GM19351 (cell line): ENCODE measurements at regions not wholly inside any gene's neighbourhood (a gene's known extent, or its start where the extent isn't known, plus 50 kb on each side); places are given as distances from the start of the nearest gene placed in this dataset.

ENCODE experiments used
- ATAC-seq: cut with Tn5 transposase; IDR thresholded peaks from one replicate; pipeline ENCODE4 v1.9.1; 2021; ENCODE audit warnings: mild to moderate bottlenecking, moderate library complexity; ENCODE audit not compliant: unreplicated experiment

- ATAC-seq, result no peak
Measured at GRCh38 chrX:30504309-30504708, 73.3 kb downstream of the TASL start.

GRCh38 chrX:30495468-30495867, 82.1 kb downstream of the TASL start:
- no peak for ATAC-seq

- no peak for ATAC-seq
Measured at GRCh38 chrX:30493348-30493747, 84.2 kb downstream of the TASL start.

GRCh38 chrX:30489323-30489722, 88.2 kb downstream of the TASL start:
- peak; percentile 38 for ATAC-seq

GRCh38 chrX:30488092-30488491, 89.5 kb downstream of the TASL start:
- ATAC-seq, result peak; percentile 75

- peak; percentile 69 for ATAC-seq
Measured at GRCh38 chrX:30483996-30484395, 93.6 kb downstream of the TASL start.

GRCh38 chrX:30468471-30468870, 109.1 kb downstream of the TASL start:
- no peak for ATAC-seq
